ENCODE measurements at regions not wholly inside any gene's neighbourhood (a gene's known extent, or its start where the extent isn't known, plus 50 kb on each side); places are given as distances from the start of the nearest gene placed in this dataset.

DNA sequence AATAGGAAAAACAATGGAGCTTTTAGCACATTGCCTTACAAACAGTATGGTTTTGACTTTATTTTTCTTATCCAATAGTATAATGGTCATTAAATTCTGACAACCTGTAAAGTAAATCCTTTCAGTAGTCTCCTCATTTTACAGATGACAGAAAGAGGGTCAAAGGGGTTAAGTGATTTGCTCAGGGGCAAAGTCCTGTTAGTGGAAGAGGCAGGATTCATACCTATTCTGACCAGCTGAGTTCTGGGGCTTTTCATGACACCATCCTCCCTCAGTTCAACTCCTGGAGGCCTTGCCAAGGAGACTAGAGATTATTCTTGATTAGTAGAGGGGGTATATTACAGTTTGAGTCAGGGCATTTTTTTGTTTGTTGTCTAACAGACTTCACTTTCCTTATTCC is 278.7 kb upstream of the DUSP10 start:
- no peak for TF ChIP-seq EP300 (IDR thresholded peaks at IDR 0.05; ENCODE audit: low read depth)
- TF ChIP-seq, protein P1, sequence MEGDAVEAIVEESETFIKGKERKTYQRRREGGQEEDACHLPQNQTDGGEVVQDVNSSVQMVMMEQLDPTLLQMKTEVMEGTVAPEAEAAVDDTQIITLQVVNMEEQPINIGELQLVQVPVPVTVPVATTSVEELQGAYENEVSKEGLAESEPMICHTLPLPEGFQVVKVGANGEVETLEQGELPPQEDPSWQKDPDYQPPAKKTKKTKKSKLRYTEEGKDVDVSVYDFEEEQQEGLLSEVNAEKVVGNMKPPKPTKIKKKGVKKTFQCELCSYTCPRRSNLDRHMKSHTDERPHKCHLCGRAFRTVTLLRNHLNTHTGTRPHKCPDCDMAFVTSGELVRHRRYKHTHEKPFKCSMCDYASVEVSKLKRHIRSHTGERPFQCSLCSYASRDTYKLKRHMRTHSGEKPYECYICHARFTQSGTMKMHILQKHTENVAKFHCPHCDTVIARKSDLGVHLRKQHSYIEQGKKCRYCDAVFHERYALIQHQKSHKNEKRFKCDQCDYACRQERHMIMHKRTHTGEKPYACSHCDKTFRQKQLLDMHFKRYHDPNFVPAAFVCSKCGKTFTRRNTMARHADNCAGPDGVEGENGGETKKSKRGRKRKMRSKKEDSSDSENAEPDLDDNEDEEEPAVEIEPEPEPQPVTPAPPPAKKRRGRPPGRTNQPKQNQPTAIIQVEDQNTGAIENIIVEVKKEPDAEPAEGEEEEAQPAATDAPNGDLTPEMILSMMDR (IDR thresholded peaks at IDR 0.05), result no peak
- TF ChIP-seq POLR2A (IDR thresholded peaks at IDR 0.05), result no peak
- no peak for TF ChIP-seq POLR2AphosphoS5 (IDR thresholded peaks at IDR 0.05)
